ENCODE measurements at regions not wholly inside any gene's neighbourhood (a gene's known extent, or its start where the extent isn't known, plus 50 kb on each side); places are given as distances from the start of the nearest gene placed in this dataset.

DNA sequence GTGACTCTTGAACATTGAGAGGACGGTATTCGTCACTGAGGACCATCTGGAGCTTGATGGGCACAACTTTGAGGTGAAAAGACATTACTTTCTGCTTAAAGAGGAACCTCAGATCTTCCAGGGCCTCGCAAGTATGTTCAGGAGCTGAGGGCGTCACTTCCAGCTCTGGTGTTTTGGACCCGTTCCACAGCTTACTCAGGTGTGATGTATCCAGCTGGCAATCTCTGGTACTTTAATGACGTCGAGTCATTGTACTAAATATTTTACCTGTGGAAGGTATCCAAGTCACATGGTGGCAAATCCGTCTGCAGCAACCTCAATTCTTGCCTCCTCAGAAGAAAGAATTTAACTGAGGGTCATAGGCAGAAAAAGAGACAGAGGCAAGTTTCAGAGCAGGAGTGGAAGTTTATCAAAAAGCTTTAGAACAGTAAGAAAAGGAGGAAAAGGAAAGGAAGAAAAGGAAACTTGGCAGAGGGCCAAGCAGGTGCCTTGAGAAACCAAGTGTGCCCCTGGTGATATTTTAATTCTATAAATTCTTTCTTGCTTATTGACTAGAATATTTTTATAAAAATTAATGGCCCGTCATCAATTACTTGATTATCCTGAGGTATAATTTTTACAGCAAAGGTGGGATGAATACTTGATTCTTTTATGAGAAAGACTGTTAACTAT is 250.6 kb downstream of the AEBP2 start:
- H3K27me3 Mint-ChIP-seq (ENCODE audit: low read depth): no peaks in the 10 kb centered on the region

GRCh38 chr12:19692091-19692490 is 252.8 kb downstream of the AEBP2 start:
- DNase-seq (ENCODE audit: low spot score): no peak
- Mint-ChIP-seq H3K36me3 (ENCODE audit: low read depth) (peaks cover 1% of the 10 kb centered on the region), H3K27me3 (ENCODE audit: low read depth) (no peaks in the 10 kb centered on the region), H3K9me3 (ENCODE audit: low read depth) (peaks cover 8% of the 10 kb centered on the region), H3K4me3 (ENCODE audit: unreplicated experiment) (no peak overlapping the region), H3K27ac (ENCODE audit: unreplicated experiment) (no peak overlapping the region), H3K4me1 (ENCODE audit: low read depth) (peaks cover 29% of the 10 kb centered on the region)
- TF ChIP-seq, protein P1, sequence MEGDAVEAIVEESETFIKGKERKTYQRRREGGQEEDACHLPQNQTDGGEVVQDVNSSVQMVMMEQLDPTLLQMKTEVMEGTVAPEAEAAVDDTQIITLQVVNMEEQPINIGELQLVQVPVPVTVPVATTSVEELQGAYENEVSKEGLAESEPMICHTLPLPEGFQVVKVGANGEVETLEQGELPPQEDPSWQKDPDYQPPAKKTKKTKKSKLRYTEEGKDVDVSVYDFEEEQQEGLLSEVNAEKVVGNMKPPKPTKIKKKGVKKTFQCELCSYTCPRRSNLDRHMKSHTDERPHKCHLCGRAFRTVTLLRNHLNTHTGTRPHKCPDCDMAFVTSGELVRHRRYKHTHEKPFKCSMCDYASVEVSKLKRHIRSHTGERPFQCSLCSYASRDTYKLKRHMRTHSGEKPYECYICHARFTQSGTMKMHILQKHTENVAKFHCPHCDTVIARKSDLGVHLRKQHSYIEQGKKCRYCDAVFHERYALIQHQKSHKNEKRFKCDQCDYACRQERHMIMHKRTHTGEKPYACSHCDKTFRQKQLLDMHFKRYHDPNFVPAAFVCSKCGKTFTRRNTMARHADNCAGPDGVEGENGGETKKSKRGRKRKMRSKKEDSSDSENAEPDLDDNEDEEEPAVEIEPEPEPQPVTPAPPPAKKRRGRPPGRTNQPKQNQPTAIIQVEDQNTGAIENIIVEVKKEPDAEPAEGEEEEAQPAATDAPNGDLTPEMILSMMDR (IDR thresholded peaks at IDR 0.05): no peak

More for the DNA sequence above, 250.6 kb downstream of the AEBP2 start:
- DNase-seq (ENCODE audit: low spot score): no peak
- H3K4me3 Mint-ChIP-seq (ENCODE audit: unreplicated experiment): no peak overlapping the region
- TF ChIP-seq, protein P1 (IDR thresholded peaks at IDR 0.05): no peak
- H3K4me1 Mint-ChIP-seq (ENCODE audit: low read depth): peaks cover 20% of the 10 kb centered on the region
- peaks cover 8% of the 10 kb centered on the region for H3K9me3 Mint-ChIP-seq (ENCODE audit: low read depth)
- no peak overlapping the region for H3K27ac Mint-ChIP-seq (ENCODE audit: unreplicated experiment)
- H3K36me3 Mint-ChIP-seq (ENCODE audit: low read depth): peaks cover 3% of the 10 kb centered on the region

DNA sequence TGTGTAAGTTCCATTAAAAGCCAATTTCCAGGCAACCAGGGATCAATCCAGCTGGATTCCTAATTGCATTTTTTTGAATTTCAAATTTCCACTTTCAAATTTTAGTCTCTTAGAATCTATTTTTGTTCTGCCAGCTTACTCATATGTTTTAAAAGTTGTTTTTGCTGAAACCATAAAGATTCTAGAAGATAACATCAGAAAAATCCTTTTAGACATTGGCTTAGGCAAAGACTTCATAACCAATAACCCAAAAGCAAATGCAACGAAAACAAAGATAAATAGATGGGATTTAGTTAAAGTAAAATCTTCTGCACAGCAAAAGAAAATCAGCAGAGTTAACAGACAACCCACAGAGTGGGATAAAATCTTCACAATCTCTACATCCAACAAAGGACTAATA is 253.3 kb downstream of the AEBP2 start:
- Mint-ChIP-seq H3K27me3 (ENCODE audit: low read depth) (no peaks in the 10 kb centered on the region), H3K27ac (ENCODE audit: unreplicated experiment) (no peak overlapping the region), H3K36me3 (ENCODE audit: low read depth) (peaks cover 1% of the 10 kb centered on the region), H3K9me3 (ENCODE audit: low read depth) (peaks cover 8% of the 10 kb centered on the region), H3K4me1 (ENCODE audit: low read depth) (peaks cover 29% of the 10 kb centered on the region), H3K4me3 (ENCODE audit: unreplicated experiment) (no peak overlapping the region)
- DNase-seq (ENCODE audit: low spot score): no peak
- TF ChIP-seq, protein P1 (IDR thresholded peaks at IDR 0.05): no peak

GRCh38 chr12:19694627-19695026 is 255.3 kb downstream of the AEBP2 start:
- TF ChIP-seq, protein P1 (IDR thresholded peaks at IDR 0.05): no peak
- Mint-ChIP-seq H3K4me1 (ENCODE audit: low read depth) (peaks cover 25% of the 10 kb centered on the region), H3K27me3 (ENCODE audit: low read depth) (no peaks in the 10 kb centered on the region), H3K27ac (ENCODE audit: unreplicated experiment) (peak overlapping the region; percentile 27), H3K4me3 (ENCODE audit: unreplicated experiment) (no peak overlapping the region), H3K36me3 (ENCODE audit: low read depth) (peaks cover 1% of the 10 kb centered on the region), H3K9me3 (ENCODE audit: low read depth) (peaks cover 8% of the 10 kb centered on the region)
- DNase-seq (ENCODE audit: low spot score): no peak

DNA sequence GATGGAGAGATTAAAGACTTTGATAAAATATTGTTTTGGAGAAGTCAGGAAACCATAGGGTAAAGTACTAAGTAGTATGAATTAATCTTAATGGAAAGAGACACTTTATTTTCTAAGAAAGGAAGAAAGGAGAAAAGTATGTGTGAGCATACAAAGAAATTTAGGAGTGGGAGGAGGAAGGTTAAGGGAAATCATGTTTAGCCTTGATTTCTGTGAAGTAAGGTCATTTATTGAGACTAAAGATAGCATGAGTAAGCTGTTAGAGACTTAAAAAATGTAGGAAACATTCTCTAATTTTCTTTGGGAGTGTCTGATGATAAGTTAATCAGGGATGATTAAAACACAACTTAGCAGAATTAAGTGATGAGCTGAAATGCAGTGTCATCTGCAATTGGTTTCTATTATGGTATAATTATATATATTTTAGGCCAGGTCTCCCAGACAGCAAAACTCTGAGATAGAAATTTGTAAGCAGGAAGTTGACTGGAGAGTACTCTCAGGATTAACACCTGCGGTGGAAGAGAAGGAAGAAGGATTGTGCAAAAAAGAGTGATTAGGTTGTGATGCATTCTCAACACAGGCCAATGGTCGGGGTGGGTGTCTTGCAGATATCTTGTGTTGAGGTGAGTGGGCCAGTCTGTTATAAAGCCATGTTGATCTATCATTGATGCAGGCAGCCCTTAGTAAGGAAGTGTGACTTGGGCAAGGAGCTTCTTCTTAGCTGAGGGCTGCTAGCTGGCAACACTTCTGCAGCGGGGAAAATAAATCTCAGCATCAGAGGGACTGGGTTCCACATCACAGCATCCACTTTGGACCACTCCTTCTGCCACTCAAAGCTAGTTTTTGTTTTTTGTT is 256.2 kb downstream of the AEBP2 start:
- no peak overlapping the region for H3K4me3 Mint-ChIP-seq (ENCODE audit: unreplicated experiment)
- peaks cover 1% of the 10 kb centered on the region for H3K36me3 Mint-ChIP-seq (ENCODE audit: low read depth)
- peaks cover 25% of the 10 kb centered on the region for H3K4me1 Mint-ChIP-seq (ENCODE audit: low read depth)
- H3K27ac Mint-ChIP-seq (ENCODE audit: unreplicated experiment): peak overlapping the region; percentile 45
- peaks cover 8% of the 10 kb centered on the region for H3K9me3 Mint-ChIP-seq (ENCODE audit: low read depth)
- TF ChIP-seq, protein P1 (IDR thresholded peaks at IDR 0.05): no peak
- no peak for DNase-seq (ENCODE audit: low spot score)
- H3K27me3 Mint-ChIP-seq (ENCODE audit: low read depth): no peaks in the 10 kb centered on the region

All from chondrocyte (in vitro differentiated cells).